ENCODE measurements at regions not wholly inside any gene's neighbourhood (a gene's known extent, or its start where the extent isn't known, plus 50 kb on each side); places are given as distances from the start of the nearest gene placed in this dataset.
A peak's percentile ranks its signal among the peaks of the same experiment; 100 is the strongest.

- TF ChIP-seq CTCF (IDR thresholded peaks at IDR 0.05) (no peak), POLR2AphosphoS5 (IDR thresholded peaks at IDR 0.05) (no peak), EP300 (IDR thresholded peaks at IDR 0.05) (no peak), POLR2A (IDR thresholded peaks at IDR 0.05) (no peak)
- no peaks in the 10 kb centered on the region for H3K36me3 ChIP-seq
- H3K4me3 ChIP-seq = no peak overlapping the region
- no peaks in the 10 kb centered on the region for H3K27me3 ChIP-seq
- H3K27ac ChIP-seq = no peak overlapping the region
- no peaks in the 10 kb centered on the region for H3K4me1 ChIP-seq
- 59 to 62% methylated on average over 6 to 10 of the region's 10 CpGs for WGBS, 2 donors (ENCODE audit: low coverage in 1 of 2)
- ATAC-seq = no peak
- H3K9me3 ChIP-seq = no peaks in the 10 kb centered on the region
Measured at GRCh38 chr6:21393441-21394165, 199.9 kb upstream of the SOX4 start.

GRCh38 chr6:21395121-21395520 is 198.4 kb upstream of the SOX4 start:
- Histone ChIP-seq H3K27ac (no peak overlapping the region), H3K4me3 (no peak overlapping the region), H3K4me1 (no peaks in the 10 kb centered on the region), H3K9me3 (no peaks in the 10 kb centered on the region), H3K36me3 (no peaks in the 10 kb centered on the region), H3K27me3 (no peaks in the 10 kb centered on the region)
- 31 to 75% methylated on average over 2 of the region's 2 CpGs for WGBS, 2 donors (ENCODE audit: low coverage in 1 of 2)
- TF ChIP-seq POLR2A (IDR thresholded peaks at IDR 0.05) = no peak
- TF ChIP-seq POLR2AphosphoS5 (IDR thresholded peaks at IDR 0.05) = no peak
- no peak for TF ChIP-seq CTCF (IDR thresholded peaks at IDR 0.05)
- no peak for TF ChIP-seq EP300 (IDR thresholded peaks at IDR 0.05)
- ATAC-seq = no peak

GRCh38 chr6:21396313-21396712 is 197.2 kb upstream of the SOX4 start:
- no peak overlapping the region for H3K27ac ChIP-seq
- ATAC-seq = no peak

GRCh38 chr6:21398741-21399325 is 194.7 kb upstream of the SOX4 start:
- Histone ChIP-seq H3K27me3 (no peaks in the 10 kb centered on the region), H3K4me3 (no peak overlapping the region), H3K27ac (no peak overlapping the region), H3K4me1 (no peaks in the 10 kb centered on the region), H3K36me3 (no peaks in the 10 kb centered on the region), H3K9me3 (no peaks in the 10 kb centered on the region)
- WGBS, 2 donors (ENCODE audit: low coverage in 1 of 2) = 88 to 93% methylated on average over 6 to 10 of the region's 10 CpGs
- ATAC-seq = no peak
- TF ChIP-seq EP300 (IDR thresholded peaks at IDR 0.05) (no peak), CTCF (IDR thresholded peaks at IDR 0.05) (no peak), POLR2A (IDR thresholded peaks at IDR 0.05) (no peak), POLR2AphosphoS5 (IDR thresholded peaks at IDR 0.05) (no peak)

More at GRCh38 chr6:21396313-21396712, 197.2 kb upstream of the SOX4 start:
- Histone ChIP-seq H3K27me3 (no peaks in the 10 kb centered on the region), H3K9me3 (no peaks in the 10 kb centered on the region), H3K4me3 (no peak overlapping the region), H3K36me3 (no peaks in the 10 kb centered on the region), H3K4me1 (no peaks in the 10 kb centered on the region)
- TF ChIP-seq CTCF (IDR thresholded peaks at IDR 0.05) (no peak), EP300 (IDR thresholded peaks at IDR 0.05) (no peak), POLR2AphosphoS5 (IDR thresholded peaks at IDR 0.05) (no peak), POLR2A (IDR thresholded peaks at IDR 0.05) (no peak)

- H3K4me1 ChIP-seq = no peaks in the 10 kb centered on the region
- 24 to 73% methylated on average over 4 of the region's 4 CpGs for WGBS, 2 donors (ENCODE audit: low coverage in 1 of 2)
- TF ChIP-seq POLR2AphosphoS5 (IDR thresholded peaks at IDR 0.05) (peak; percentile 20), CTCF (IDR thresholded peaks at IDR 0.05) (no peak), EP300 (IDR thresholded peaks at IDR 0.05) (no peak), POLR2A (IDR thresholded peaks at IDR 0.05) (no peak)
- H3K4me3 ChIP-seq = no peak overlapping the region
- peak overlapping the region in 1 of 4 donors; percentile 54 for H3K27ac ChIP-seq
- no peaks in the 10 kb centered on the region for H3K9me3 ChIP-seq
- peak; percentile 88 for ATAC-seq
- H3K27me3 ChIP-seq = no peaks in the 10 kb centered on the region
- no peaks in the 10 kb centered on the region for H3K36me3 ChIP-seq
Measured at GRCh38 chr6:21402368-21402767, 191.2 kb upstream of the SOX4 start.
